A549 (cell line): ENCODE measurements at regions not wholly inside any gene's neighbourhood (a gene's known extent, or its start where the extent isn't known, plus 50 kb on each side); places are given as distances from the start of the nearest gene placed in this dataset.

ENCODE experiments used
- CTCF ChIP-seq: fragments of >200 bp; sonication (Bioruptor Twin); formaldehyde crosslinking; IDR thresholded peaks from 3 replicates; pipeline ENCODE4 v1.5.1; 2016
- PHF8 ChIP-seq: fragments of 200-600 bp; sonication (generic); IDR thresholded peaks from 2 replicates; pipeline ENCODE4 v1.6.1; 2016; ENCODE audit warnings: low read depth, mild to moderate bottlenecking, antibody characterized with exemption, moderate library complexity, borderline replicate concordance
- RFX5 ChIP-seq: fragments of 450-650 bp; IDR thresholded peaks from 2 replicates; pipeline ENCODE4 v1.7.1; 2014; ENCODE audit warnings: antibody characterized with exemption, mild to moderate bottlenecking, moderate library complexity

GRCh38 chr15:25238126-25238525, 200.7 kb downstream of the UBE3A start:
- TF ChIP-seq CTCF (no peak), PHF8 (no peak), RFX5 (no peak)
